Neural progenitor cell (in vitro differentiated cells): ENCODE measurements at regions not wholly inside any gene's neighbourhood (a gene's known extent, or its start where the extent isn't known, plus 50 kb on each side); places are given as distances from the start of the nearest gene placed in this dataset.
A peak's percentile ranks its signal among the peaks of the same experiment; 100 is the strongest.

ENCODE experiments used
- DNase-seq: peaks from one replicate; pipeline ENCODE4 v3.0.0-alpha.2; 2016; ENCODE audit warnings: low spot score
- H2AFZ ChIP-seq: fragments of 200-600 bp; sonication (generic); replicated peaks from 2 replicates; pipeline ENCODE4 v1.6.1; 2016; ENCODE audit warnings: antibody characterized with exemption
- H3F3A ChIP-seq: fragments of 200-600 bp; sonication (generic); 2 replicates; pipeline ENCODE4 v1.6.1; 2016; ENCODE audit warnings: antibody characterized with exemption, low read depth
- H3K27ac ChIP-seq: fragments of 200-600 bp; sonication (generic); 2 replicates; pipeline ENCODE4 v1.5.1; 2016; ENCODE audit warnings: mild to moderate bottlenecking
- H3K27me3 ChIP-seq: fragments of 200-600 bp; sonication (generic); 2 replicates; pipeline ENCODE4 v1.6.1; 2016; ENCODE audit warnings: mild to moderate bottlenecking, moderate library complexity
- H3K36me3 ChIP-seq: fragments of 200-600 bp; sonication (generic); 2 replicates; pipeline ENCODE4 v1.5.1; 2016
- H3K4me1 ChIP-seq: fragments of 200-600 bp; sonication (generic); 2 replicates; pipeline ENCODE4 v1.6.1; 2016; ENCODE audit warnings: mixed run types
- H3K4me2 ChIP-seq: fragments of 200-600 bp; sonication (generic); 2 replicates; pipeline ENCODE4 v1.6.1; 2016
- H3K4me3 ChIP-seq: fragments of 200-600 bp; sonication (generic); 2 replicates; pipeline ENCODE4 v1.5.1; 2016
- H3K79me2 ChIP-seq: fragments of 200-600 bp; sonication (generic); 2 replicates; pipeline ENCODE4 v1.6.1; 2016; ENCODE audit warnings: low read depth
- H3K9ac ChIP-seq: fragments of 200-600 bp; sonication (generic); 2 replicates; pipeline ENCODE4 v1.6.1; 2016
- H3K9me3 ChIP-seq: fragments of 200-600 bp; sonication (generic); 2 replicates; pipeline ENCODE4 v1.5.1; 2016; ENCODE audit warnings: low read depth
- H4K20me1 ChIP-seq: fragments of 200-600 bp; sonication (generic); 2 replicates; pipeline ENCODE4 v1.6.1; 2016; ENCODE audit warnings: low read depth
- H3K27ac Mint-ChIP-seq: 3 replicates; pipeline ENCODE4 v1.8.0; 2021; ENCODE audit warnings: mixed read lengths
- H3K27me3 Mint-ChIP-seq: 2 replicates; pipeline ENCODE4 v1.8.0; 2022; ENCODE audit warnings: low read depth, mild to moderate bottlenecking, inconsistent platforms, moderate library complexity, mixed read lengths; ENCODE audit not compliant: insufficient read depth
- H3K36me3 Mint-ChIP-seq: 3 replicates; pipeline ENCODE4 v1.8.0; 2021; ENCODE audit warnings: mixed read lengths
- H3K4me1 Mint-ChIP-seq: 3 replicates; pipeline ENCODE4 v1.8.0; 2021; ENCODE audit warnings: mixed read lengths
- H3K4me3 Mint-ChIP-seq: 3 replicates; pipeline ENCODE4 v1.8.0; 2021; ENCODE audit warnings: mild to moderate bottlenecking, moderate library complexity, mixed read lengths
- H3K9me3 Mint-ChIP-seq: 3 replicates; pipeline ENCODE4 v1.8.0; 2020; ENCODE audit warnings: mixed read lengths
- CTCF ChIP-seq: fragments of 200-600 bp; sonication (generic); IDR thresholded peaks from 2 replicates; pipeline ENCODE4 v1.5.1; 2017; ENCODE audit warnings: antibody characterized with exemption, mild to moderate bottlenecking
- EZH2 ChIP-seq: fragments of 200-600 bp; sonication (generic); IDR thresholded peaks from 2 replicates; pipeline ENCODE4 v1.6.1; 2017; ENCODE audit warnings: antibody characterized with exemption, mild to moderate bottlenecking, moderate library complexity
- EZH2phosphoT487 ChIP-seq: fragments of 200-600 bp; sonication (generic); IDR thresholded peaks from 2 replicates; pipeline ENCODE4 v1.6.1; 2017; ENCODE audit warnings: antibody characterized with exemption

- Histone ChIP-seq H4K20me1 (no peaks in the 10 kb centered on the region), H3F3A (no peaks in the 10 kb centered on the region), H3K79me2 (no peaks in the 10 kb centered on the region), H3K4me1 (peaks cover 7% of the 10 kb centered on the region), H3K4me3 (no peak overlapping the region), H3K36me3 (no peaks in the 10 kb centered on the region), H3K27ac (no peak overlapping the region), H3K27me3 (no peaks in the 10 kb centered on the region), H3K9me3 (no peaks in the 10 kb centered on the region), H3K4me2 (no peak overlapping the region), H2AFZ (no peak overlapping the region), H3K9ac (no peak overlapping the region)
- TF ChIP-seq EZH2phosphoT487 (no peak), CTCF (no peak), EZH2 (no peak)
- H3K9me3 Mint-ChIP-seq, result no peaks in the 10 kb centered on the region
- no peak overlapping the region for H3K27ac Mint-ChIP-seq
- no peak overlapping the region for H3K4me3 Mint-ChIP-seq
- peaks cover 2% of the 10 kb centered on the region for H3K27me3 Mint-ChIP-seq
- DNase-seq, result no peak
- peaks cover 11% of the 10 kb centered on the region for H3K4me1 Mint-ChIP-seq
- H3K36me3 Mint-ChIP-seq, result no peaks in the 10 kb centered on the region
Measured at GRCh38 chr5:71974622-71975021, 132.7 kb upstream of the MAP1B start.

- Histone ChIP-seq H3K4me3 (no peak overlapping the region), H3K4me2 (no peak overlapping the region), H3K4me1 (peaks cover 5% of the 10 kb centered on the region), H3K27ac (no peak overlapping the region), H3K9me3 (peaks cover under 1% of the 10 kb centered on the region), H3K79me2 (no peaks in the 10 kb centered on the region), H3F3A (no peaks in the 10 kb centered on the region), H4K20me1 (no peaks in the 10 kb centered on the region), H3K27me3 (no peaks in the 10 kb centered on the region), H2AFZ (no peak overlapping the region), H3K9ac (no peak overlapping the region), H3K36me3 (no peaks in the 10 kb centered on the region)
- H3K27me3 Mint-ChIP-seq, result peaks cover 2% of the 10 kb centered on the region
- peaks cover 1% of the 10 kb centered on the region for H3K36me3 Mint-ChIP-seq
- TF ChIP-seq EZH2 (no peak), CTCF (no peak), EZH2phosphoT487 (no peak)
- no peak for DNase-seq
- peaks cover 4% of the 10 kb centered on the region for H3K9me3 Mint-ChIP-seq
- no peak overlapping the region for H3K4me3 Mint-ChIP-seq
- H3K4me1 Mint-ChIP-seq, result peaks cover 11% of the 10 kb centered on the region
- no peak overlapping the region for H3K27ac Mint-ChIP-seq
Measured at GRCh38 chr5:71976449-71976848, 130.8 kb upstream of the MAP1B start.

GRCh38 chr5:71977311-71977710, 130.0 kb upstream of the MAP1B start:
- H3K4me1 ChIP-seq, result no peaks in the 10 kb centered on the region
- H3K27ac Mint-ChIP-seq, result no peak overlapping the region
- peaks cover 7% of the 10 kb centered on the region for H3K9me3 ChIP-seq
- H3K4me3 ChIP-seq, result no peak overlapping the region
- peaks cover 1% of the 10 kb centered on the region for H3K36me3 Mint-ChIP-seq
- no peak overlapping the region for H2AFZ ChIP-seq
- H4K20me1 ChIP-seq, result no peaks in the 10 kb centered on the region
- TF ChIP-seq EZH2 (no peak), EZH2phosphoT487 (no peak), CTCF (no peak)
- H3F3A ChIP-seq, result no peaks in the 10 kb centered on the region
- peaks cover 3% of the 10 kb centered on the region for H3K4me1 Mint-ChIP-seq
- no peaks in the 10 kb centered on the region for H3K79me2 ChIP-seq
- no peak overlapping the region for H3K9ac ChIP-seq
- no peak overlapping the region for H3K4me3 Mint-ChIP-seq
- H3K9me3 Mint-ChIP-seq, result peaks cover 7% of the 10 kb centered on the region
- H3K4me2 ChIP-seq, result no peak overlapping the region
- peaks cover 2% of the 10 kb centered on the region for H3K27me3 Mint-ChIP-seq
- no peak overlapping the region for H3K27ac ChIP-seq
- H3K36me3 ChIP-seq, result no peaks in the 10 kb centered on the region
- H3K27me3 ChIP-seq, result no peaks in the 10 kb centered on the region
- no peak for DNase-seq

- Histone ChIP-seq H2AFZ (peak overlapping the region; percentile 14), H3F3A (no peaks in the 10 kb centered on the region), H3K4me1 (no peaks in the 10 kb centered on the region), H3K27ac (no peak overlapping the region), H4K20me1 (no peaks in the 10 kb centered on the region), H3K36me3 (no peaks in the 10 kb centered on the region), H3K79me2 (no peaks in the 10 kb centered on the region), H3K4me2 (no peak overlapping the region), H3K4me3 (no peak overlapping the region), H3K9ac (no peak overlapping the region), H3K27me3 (no peaks in the 10 kb centered on the region), H3K9me3 (peaks cover 7% of the 10 kb centered on the region)
- TF ChIP-seq EZH2, result no peak
- TF ChIP-seq EZH2phosphoT487, result no peak
- H3K27ac Mint-ChIP-seq, result no peak overlapping the region
- peaks cover 1% of the 10 kb centered on the region for H3K36me3 Mint-ChIP-seq
- peaks cover 2% of the 10 kb centered on the region for H3K27me3 Mint-ChIP-seq
- H3K9me3 Mint-ChIP-seq, result peaks cover 10% of the 10 kb centered on the region
- no peak overlapping the region for H3K4me3 Mint-ChIP-seq
- H3K4me1 Mint-ChIP-seq, result peaks cover 2% of the 10 kb centered on the region
- DNase-seq, result no peak
Measured at GRCh38 chr5:71978216-71978615, 129.1 kb upstream of the MAP1B start.
